HEK293T (cell line): ENCODE measurements at regions not wholly inside any gene's neighbourhood (a gene's known extent, or its start where the extent isn't known, plus 50 kb on each side); places are given as distances from the start of the nearest gene placed in this dataset.

ENCODE experiments used
- CTCF ChIA-PET: fragments of 350-600 bp; formaldehyde crosslinking; extraction: SDS; loops from one replicate; lab custom pipeline; 2021; ENCODE audit warnings: antibody characterized with exemption, inconsistent platforms; lab: Yijun Ruan, JAX
- POLR2A ChIA-PET: fragments of 350-600 bp; formaldehyde crosslinking; extraction: SDS; loops from one replicate; lab custom pipeline; 2020; ENCODE audit warnings: antibody characterized with exemption, inconsistent platforms; lab: Yijun Ruan, JAX
- DNase-seq: peaks from one replicate; pipeline ENCODE4 v3.0.0; 2012; ENCODE audit warnings: mixed read lengths; ENCODE audit errors: extremely low spot score
- ARNT ChIP-seq: fragments of 450-650 bp; IDR thresholded peaks from 2 replicates; pipeline ENCODE4 v1.6.1; 2017; ENCODE audit warnings: mild to moderate bottlenecking
- BHLHE40 ChIP-seq: fragments of 450-650 bp; IDR thresholded peaks from 2 replicates; pipeline ENCODE4 v1.6.1; 2016; ENCODE audit warnings: mild to moderate bottlenecking, moderate library complexity, borderline replicate concordance
- CTBP1 ChIP-seq: fragments of 450-650 bp; IDR thresholded peaks from 2 replicates; pipeline ENCODE4 v1.6.1; 2016; ENCODE audit warnings: borderline replicate concordance
- ELF4 ChIP-seq: fragments of 450-650 bp; IDR thresholded peaks from 2 replicates; pipeline ENCODE4 v1.6.1; 2017; ENCODE audit warnings: antibody characterized with exemption
- FOXA1 ChIP-seq: fragments of 450-650 bp; IDR thresholded peaks from 2 replicates; pipeline ENCODE4 v1.6.1; 2016; ENCODE audit warnings: mild to moderate bottlenecking
- FOXK2 ChIP-seq: fragments of 450-650 bp; IDR thresholded peaks from 2 replicates; pipeline ENCODE4 v1.6.1; 2016; ENCODE audit warnings: mild to moderate bottlenecking
- FOXM1 ChIP-seq: fragments of 450-650 bp; IDR thresholded peaks from 2 replicates; pipeline ENCODE4 v1.6.1; 2017; ENCODE audit warnings: mild to moderate bottlenecking, borderline replicate concordance
- HDGF ChIP-seq: fragments of 450-650 bp; IDR thresholded peaks from 2 replicates; pipeline ENCODE4 v1.6.1; 2017; ENCODE audit warnings: antibody characterized with exemption, borderline replicate concordance
- L3MBTL2 ChIP-seq: fragments of 450-650 bp; conservative IDR thresholded peaks from 2 replicates; pipeline ENCODE4 v1.6.1; 2016; ENCODE audit warnings: mild to moderate bottlenecking
- LEF1 ChIP-seq: fragments of 450-650 bp; IDR thresholded peaks from 2 replicates; pipeline ENCODE4 v1.6.1; 2017; ENCODE audit warnings: mild to moderate bottlenecking, borderline replicate concordance
- NFRKB ChIP-seq: fragments of 450-650 bp; IDR thresholded peaks from 2 replicates; pipeline ENCODE4 v1.6.1; 2016; ENCODE audit warnings: mild to moderate bottlenecking, moderate library complexity
- PKNOX1 ChIP-seq: fragments of 450-650 bp; IDR thresholded peaks from 2 replicates; pipeline ENCODE4 v1.6.1; 2016
- SP1 ChIP-seq: fragments of 450-650 bp; IDR thresholded peaks from 2 replicates; pipeline ENCODE4 v1.6.1; 2017
- SUZ12 ChIP-seq: fragments of 450-650 bp; IDR thresholded peaks from 2 replicates; pipeline ENCODE4 v1.6.1; 2016; ENCODE audit warnings: mild to moderate bottlenecking
- TARDBP ChIP-seq: fragments of 450-650 bp; IDR thresholded peaks from 2 replicates; pipeline ENCODE4 v1.6.1; 2016
- ZNF384 ChIP-seq: fragments of 450-650 bp; IDR thresholded peaks from 2 replicates; pipeline ENCODE4 v1.6.1; 2016

GRCh38 chr9:95719354-95719753 lies 156.1 kb upstream of the ERCC6L2 start:
- DNase-seq = no peak
- CTCF ChIA-PET = interaction anchor here (0.6 kb wide), 1 partner anchor 133 kb away, joined by 3 read pairs; no protein-coding TSS in a partner anchor
- POLR2A ChIA-PET = no interaction called here
- TF ChIP-seq ARNT = no peak
- TF ChIP-seq SUZ12 = no peak
- no peak for TF ChIP-seq ELF4

- TF ChIP-seq FOXK2 (no peak), LEF1 (no peak)
- ChIA-PET CTCF (interaction anchor here (0.7 kb wide), 1 partner anchor 9 kb away, joined by 3 read pairs; no protein-coding TSS in a partner anchor), POLR2A (no interaction called here)
- no peak for DNase-seq
Measured at GRCh38 chr9:95718263-95718662, 157.2 kb upstream of the ERCC6L2 start.

GRCh38 chr9:95715868-95716435 lies 159.5 kb upstream of the ERCC6L2 start:
- ChIA-PET CTCF (interaction anchor here (2.1 kb wide), 1 partner anchor 11 kb away, joined by 5 read pairs; no protein-coding TSS in a partner anchor), POLR2A (interaction anchor here (1.5 kb wide), 1 partner anchor 159 kb away, joined by 4 read pairs; the partner anchor contains the start of gene ERCC6L2)
- no peak for DNase-seq
- TF ChIP-seq FOXK2 (no peak), FOXA1 (no peak), ELF4 (no peak), PKNOX1 (no peak), L3MBTL2 (no peak), TARDBP (no peak), CTBP1 (no peak), BHLHE40 (no peak), LEF1 (no peak), HDGF (no peak), SUZ12 (no peak), ARNT (no peak), SP1 (no peak), NFRKB (no peak), FOXM1 (no peak), ZNF384 (no peak)

GRCh38 chr9:95710446-95710845 lies 165.0 kb upstream of the ERCC6L2 start:
- no peak for DNase-seq
- ChIA-PET CTCF (no interaction called here), POLR2A (no interaction called here)
- TF ChIP-seq ARNT (no peak), CTBP1 (no peak), ELF4 (no peak), FOXM1 (no peak), ZNF384 (no peak), HDGF (no peak), LEF1 (no peak), SUZ12 (no peak), NFRKB (no peak), SP1 (no peak), FOXA1 (no peak), L3MBTL2 (no peak), TARDBP (no peak)

- no peak for DNase-seq
- CTCF ChIA-PET = no interaction called here
- POLR2A ChIA-PET = no interaction called here
- TF ChIP-seq FOXK2 (no peak), TARDBP (no peak), LEF1 (no peak), ELF4 (no peak), FOXM1 (no peak), SP1 (no peak), FOXA1 (no peak), ARNT (no peak), CTBP1 (no peak), ZNF384 (no peak), NFRKB (no peak), SUZ12 (no peak), L3MBTL2 (no peak), BHLHE40 (no peak), HDGF (no peak), PKNOX1 (no peak)
Measured at GRCh38 chr9:95696701-95697100, 178.8 kb upstream of the ERCC6L2 start.

GRCh38 chr9:95691435-95691834 lies 174.7 kb upstream of the PTCH1 start:
- ChIA-PET POLR2A (no interaction called here), CTCF (no interaction called here)
- TF ChIP-seq ELF4 (no peak), FOXA1 (no peak), SUZ12 (no peak), ZNF384 (no peak), BHLHE40 (no peak), FOXK2 (no peak), CTBP1 (no peak), TARDBP (no peak), ARNT (no peak), FOXM1 (no peak), SP1 (no peak), PKNOX1 (no peak), NFRKB (no peak), LEF1 (no peak), HDGF (no peak)
- DNase-seq = no peak
